IMR-90 (cell line): ENCODE measurements at regions not wholly inside any gene's neighbourhood (a gene's known extent, or its start where the extent isn't known, plus 50 kb on each side); places are given as distances from the start of the nearest gene placed in this dataset.

Source experiments
- ATAC-seq: fragments of 200-7000 bp; cut with Tn5 transposase; 2 replicates; pipeline ENCODE4 v1.9.1; 2020; ENCODE audit warnings: low read depth, mild to moderate bottlenecking, moderate library complexity
- BruUV-seq: library from RNA; stranded (reverse); fragments of 400-500 nt; replicated peaks from 2 replicates; lab custom pipeline; 2021; lab: Mats Ljungman, UMichigan
- CTCF ChIA-PET: fragments of 300-600 bp; formaldehyde crosslinking; extraction: SDS; loops from one replicate; lab custom pipeline; 2021; ENCODE audit warnings: antibody characterized with exemption; lab: Yijun Ruan, JAX
- POLR2A ChIA-PET: fragments of 300-600 bp; sonication (Branson Sonifier 250); formaldehyde crosslinking; loops from one replicate; lab custom pipeline; 2022; ENCODE audit warnings: antibody characterized with exemption; ENCODE audit not compliant: unreplicated experiment; lab: Charles Lee
- DNase-seq: peaks from one replicate; pipeline ENCODE4 v3.0.0; 2013
- H2AFZ ChIP-seq: replicated peaks from 2 replicates; pipeline ENCODE3; 2013; ENCODE audit warnings: low read length, mild to moderate bottlenecking; ENCODE audit not compliant: poor library complexity
- H2AK5ac ChIP-seq: 2 replicates; pipeline ENCODE4 v1.6.1; 2013; ENCODE audit warnings: low read depth, low read length, inconsistent platforms
- H2AK9ac ChIP-seq: replicated peaks from 2 replicates; pipeline ENCODE3; 2013; ENCODE audit warnings: mild to moderate bottlenecking, low read depth, low read length, moderate library complexity; ENCODE audit not compliant: poor library complexity
- H2BK120ac ChIP-seq: 2 replicates; pipeline ENCODE4 v1.6.1; 2013; ENCODE audit warnings: low read depth, low read length, inconsistent platforms
- H2BK15ac ChIP-seq: 3 replicates; pipeline ENCODE4 v1.6.1; 2013; ENCODE audit warnings: low read depth, low read length, inconsistent platforms
- H2BK20ac ChIP-seq: 2 replicates; pipeline ENCODE4 v1.6.1; 2013; ENCODE audit warnings: low read depth, mild to moderate bottlenecking, inconsistent platforms, low read length, moderate library complexity
- H2BK5ac ChIP-seq: 2 replicates; pipeline ENCODE4 v1.6.1; 2013; ENCODE audit warnings: mild to moderate bottlenecking, low read depth, low read length, inconsistent platforms; ENCODE audit not compliant: poor library complexity, severe bottlenecking
- H3K14ac ChIP-seq: replicated peaks from 2 replicates; pipeline ENCODE4 v1.6.1; 2013; ENCODE audit warnings: low read depth, low read length, inconsistent platforms
- H3K18ac ChIP-seq: 2 replicates; pipeline ENCODE4 v1.6.1; 2013; ENCODE audit warnings: low read depth, low read length, control low read depth
- H3K23ac ChIP-seq: 2 replicates; pipeline ENCODE4 v1.6.1; 2013; ENCODE audit warnings: low read depth, low read length, inconsistent platforms
- H3K27ac ChIP-seq: 2 replicates; pipeline ENCODE4 v1.5.1; 2013; ENCODE audit warnings: mild to moderate bottlenecking, control low read depth, low read length; ENCODE audit not compliant: insufficient read depth
- H3K27me3 ChIP-seq: 2 replicates; pipeline ENCODE4 v1.6.1; 2013; ENCODE audit warnings: low read length; ENCODE audit not compliant: control insufficient read depth, insufficient read depth
- H3K36me3 ChIP-seq: 2 replicates; pipeline ENCODE4 v1.6.1; 2013; ENCODE audit warnings: low read length, mixed read lengths; ENCODE audit not compliant: control insufficient read depth, insufficient read depth
- H3K4ac ChIP-seq: 2 replicates; pipeline ENCODE4 v1.6.1; 2013; ENCODE audit warnings: low read depth, low read length, inconsistent platforms
- H3K4me1 ChIP-seq: 2 replicates; pipeline ENCODE4 v1.6.1; 2013; ENCODE audit warnings: low read length, mixed read lengths; ENCODE audit not compliant: control insufficient read depth, insufficient read depth
- H3K4me2 ChIP-seq: 2 replicates; pipeline ENCODE4 v1.6.1; 2013; ENCODE audit warnings: low read depth, mild to moderate bottlenecking, control low read depth, low read length, moderate library complexity
- H3K4me3 ChIP-seq: 2 replicates; pipeline ENCODE4 v1.5.1; 2013; ENCODE audit warnings: low read depth, mild to moderate bottlenecking, control low read depth, low read length, moderate library complexity; ENCODE audit not compliant: insufficient read depth
- H3K56ac ChIP-seq: 2 replicates; pipeline ENCODE4 v1.6.1; 2013; ENCODE audit warnings: low read length, inconsistent platforms; ENCODE audit not compliant: insufficient read depth; ENCODE audit errors: extremely low read depth
- H3K79me1 ChIP-seq, 2 experiments: 2 replicates each; pipeline ENCODE4 v1.6.1; 2013; ENCODE audit warnings: low read length in 2 of 2, inconsistent platforms in 1 of 2, low read depth in 1 of 2
- H3K9ac ChIP-seq: 2 replicates; pipeline ENCODE4 v1.6.1; 2013; ENCODE audit warnings: low read depth, low read length, control low read depth
- H3K9me1 ChIP-seq: 2 replicates; pipeline ENCODE4 v1.6.1; 2013; ENCODE audit warnings: low read length, inconsistent platforms; ENCODE audit not compliant: insufficient read depth
- H3K9me3 ChIP-seq: 2 replicates; pipeline ENCODE4 v1.6.1; 2013; ENCODE audit warnings: low read length; ENCODE audit not compliant: control insufficient read depth, insufficient read depth
- H4K20me1 ChIP-seq: 2 replicates; pipeline ENCODE4 v1.6.1; 2013; ENCODE audit warnings: low read length, inconsistent platforms; ENCODE audit not compliant: insufficient read depth
- H4K5ac ChIP-seq: 2 replicates; pipeline ENCODE4 v1.6.1; 2013; ENCODE audit warnings: mild to moderate bottlenecking, low read depth, low read length, control low read depth
- H4K8ac ChIP-seq, 2 experiments: 2 replicates each; pipeline ENCODE4 v1.6.1; 2013; ENCODE audit warnings: low read depth in 2 of 2, low read length in 2 of 2, control low read depth in 1 of 2, inconsistent platforms in 1 of 2
- H4K91ac ChIP-seq: 2 replicates; pipeline ENCODE4 v1.6.1; 2013; ENCODE audit warnings: low read depth, low read length, inconsistent platforms; ENCODE audit not compliant: insufficient read depth
- BHLHE40 ChIP-seq: fragments of 150-350 bp; IDR thresholded peaks from 2 replicates; pipeline ENCODE4 v1.6.1; 2016; ENCODE audit warnings: mild to moderate bottlenecking, low read depth, low read length
- CEBPB ChIP-seq: IDR thresholded peaks from 2 replicates; pipeline ENCODE4 v1.6.1; 2012; ENCODE audit warnings: low read depth, low read length, improper control_type of control experiment
- CTCF ChIP-seq: conservative IDR thresholded peaks from 2 replicates; pipeline ENCODE4 v1.5.1; 2012; ENCODE audit warnings: mild to moderate bottlenecking, low read depth, low read length, improper control_type of control experiment
- ELK1 ChIP-seq: fragments of 150-350 bp; IDR thresholded peaks from 2 replicates; pipeline ENCODE4 v1.6.1; 2016; ENCODE audit warnings: low read depth, mild to moderate bottlenecking, low read length, moderate library complexity, borderline replicate concordance
- FOS ChIP-seq: fragments of 150-350 bp; IDR thresholded peaks from 2 replicates; pipeline ENCODE4 v1.6.1; 2016; ENCODE audit warnings: low read depth, low read length
- MAFK ChIP-seq: IDR thresholded peaks from 2 replicates; pipeline ENCODE4 v1.6.1; 2012; ENCODE audit warnings: low read depth, low read length, improper control_type of control experiment
- MAZ ChIP-seq: IDR thresholded peaks from 2 replicates; pipeline ENCODE4 v1.6.1; 2012; ENCODE audit warnings: low read depth, mild to moderate bottlenecking, low read length, improper control_type of control experiment, moderate library complexity, borderline replicate concordance
- MXI1 ChIP-seq: IDR thresholded peaks from 2 replicates; pipeline ENCODE4 v1.6.1; 2012; ENCODE audit warnings: low read depth, mild to moderate bottlenecking, low read length, moderate library complexity, borderline replicate concordance
- NFE2L2 ChIP-seq: fragments of 150-350 bp; IDR thresholded peaks from 2 replicates; pipeline ENCODE4 v1.6.1; 2016; ENCODE audit warnings: low read depth, mild to moderate bottlenecking, low read length
- POLR2A ChIP-seq: IDR thresholded peaks from 2 replicates; pipeline ENCODE4 v1.6.1; 2012; ENCODE audit warnings: mild to moderate bottlenecking, low read depth, low read length
- RCOR1 ChIP-seq: IDR thresholded peaks from 2 replicates; pipeline ENCODE4 v1.6.1; 2012; ENCODE audit warnings: mild to moderate bottlenecking, low read length, improper control_type of control experiment; ENCODE audit not compliant: insufficient replicate concordance
- SMC3 ChIP-seq: fragments of 150-350 bp; IDR thresholded peaks from 2 replicates; pipeline ENCODE4 v1.6.1; 2016; ENCODE audit warnings: low read depth, mild to moderate bottlenecking, antibody characterized with exemption, low read length, moderate library complexity
- USF2 ChIP-seq: fragments of 150-350 bp; IDR thresholded peaks from 2 replicates; pipeline ENCODE4 v1.6.1; 2017; ENCODE audit warnings: mild to moderate bottlenecking, antibody characterized with exemption, low read length, low read depth
- dilution Hi-C: fragments of 300-500 bp; cut with HindIII; formaldehyde crosslinking; loops from one replicate; pipeline ENCODE4 v1.14.3; 2018; ENCODE audit warnings: low sequenced_read_pairs; ENCODE audit not compliant: unreplicated experiment
- in situ Hi-C: fragments of 300-500 bp; cut with MboI; formaldehyde crosslinking; loops from 3 replicates; pipeline ENCODE4 v1.14.3; 2019; ENCODE audit warnings: low sequenced_read_pairs, inconsistent platforms, mixed read lengths
- intact Hi-C: fragments of 100-400 bp; cut with micrococcal nuclease; formaldehyde crosslinking; loops from 2 replicates; pipeline ENCODE4 v1.10.0; 2022

GRCh38 chr7:84855758-84856157, 331.1 kb downstream of the SEMA3D start:
- in situ Hi-C loops: no loop called here

More at GRCh38 chr7:84855758-84856157, 331.1 kb downstream of the SEMA3D start:
- Histone ChIP-seq H4K20me1 (no peaks in the 10 kb centered on the region), H2BK20ac (no peak overlapping the region), H3K9me1 (no peaks in the 10 kb centered on the region), H3K9ac (no peak overlapping the region), H3K56ac (no peak overlapping the region), H4K91ac (no peak overlapping the region), H3K27me3 (no peaks in the 10 kb centered on the region), H3K18ac (no peak overlapping the region), H3K4ac (no peak overlapping the region), H2BK5ac (no peak overlapping the region), H4K5ac (no peak overlapping the region), H3K9me3 (no peaks in the 10 kb centered on the region), H3K4me2 (no peak overlapping the region), H3K23ac (no peak overlapping the region), H3K36me3 (no peaks in the 10 kb centered on the region), H3K14ac (no peak overlapping the region), H4K8ac (no peak overlapping the region), H2AFZ (no peak overlapping the region), H3K79me1 (no peaks in the 10 kb centered on the region), H2BK120ac (no peak overlapping the region), H3K4me1 (no peaks in the 10 kb centered on the region), H3K4me3 (no peak overlapping the region), H2AK9ac (no peak overlapping the region), H2AK5ac (no peak overlapping the region), H3K27ac (no peak overlapping the region), H2BK15ac (no peak overlapping the region)
- dilution Hi-C loops: no loop called here
- intact Hi-C loops: no loop called here
- TF ChIP-seq CTCF (no peak), CEBPB (no peak), MAFK (no peak), USF2 (no peak), MXI1 (no peak), POLR2A (no peak), MAZ (no peak), ELK1 (no peak), FOS (no peak), SMC3 (no peak), BHLHE40 (no peak), NFE2L2 (no peak), RCOR1 (no peak)
- no TSS peak for BruUV-seq
- CTCF ChIA-PET: no interaction called here
- DNase-seq: no peak
- ATAC-seq: no peak
- POLR2A ChIA-PET: no interaction called here
